ENCODE measurements at regions not wholly inside any gene's neighbourhood (a gene's known extent, or its start where the extent isn't known, plus 50 kb on each side); places are given as distances from the start of the nearest gene placed in this dataset.
"Not testable (repeated sequence)": the region's sequence is repeated elsewhere in the genome, so short reads cannot be mapped to it uniquely, and the experiment has no call there.

DNA sequence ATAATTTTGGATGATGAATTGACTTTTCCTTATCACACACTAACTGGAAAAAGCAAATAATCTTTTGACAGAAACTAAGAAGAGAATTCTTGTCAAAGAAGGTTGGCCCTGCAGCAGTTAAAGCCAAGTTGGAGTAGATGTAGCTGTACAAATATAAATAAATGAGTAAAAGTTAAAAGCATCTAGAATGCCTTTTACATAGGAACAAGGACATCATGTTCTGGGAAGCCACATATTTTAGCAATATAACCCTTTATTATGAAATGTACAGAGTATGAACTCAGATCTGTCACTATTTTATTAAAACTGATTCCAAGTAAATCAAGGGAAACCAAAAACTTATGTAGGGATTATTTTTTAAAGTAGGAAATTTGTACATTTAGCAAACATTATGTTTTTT is 269.4 kb upstream of the FAT4 start:
- no peak for DNase-seq

DNA sequence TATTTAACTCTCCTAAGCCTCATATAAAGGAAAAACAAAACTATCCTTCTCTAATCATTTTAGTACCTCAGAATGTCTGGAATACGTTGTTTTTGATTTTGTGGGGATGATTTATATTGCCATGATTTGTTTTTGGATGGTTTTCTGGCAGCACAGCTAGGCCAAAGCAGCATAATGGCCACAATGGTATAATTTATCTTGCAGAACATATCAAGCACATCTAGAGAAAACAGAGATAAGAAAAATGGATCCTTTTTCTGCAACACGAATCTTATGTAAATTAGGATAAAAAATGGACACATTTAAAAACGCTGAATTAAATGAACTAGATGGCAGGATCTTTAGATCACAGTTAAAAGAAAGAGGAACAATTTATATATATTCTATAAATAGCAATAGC is 269.9 kb upstream of the FAT4 start:
- DNase-seq, result no peak

DNA sequence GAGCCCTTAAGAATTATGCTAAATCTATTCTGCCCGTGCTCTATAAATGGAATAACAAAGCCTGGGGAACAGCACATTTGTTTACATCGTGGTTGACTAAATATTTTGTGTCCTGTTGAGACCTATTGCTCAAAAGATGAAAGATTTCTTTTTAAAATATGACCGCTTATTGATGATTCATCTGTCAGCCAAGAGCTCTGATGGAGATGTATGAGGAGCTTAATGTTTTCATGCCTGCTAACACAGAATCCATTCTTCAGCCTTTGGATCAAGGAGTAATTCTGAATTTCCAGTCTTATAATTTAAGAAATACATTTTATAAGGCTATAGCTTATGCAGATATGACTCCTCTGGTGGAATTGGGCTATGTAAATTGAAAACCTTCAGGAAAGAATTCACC is 271.3 kb upstream of the FAT4 start:
- DNase-seq, result no peak

DNA sequence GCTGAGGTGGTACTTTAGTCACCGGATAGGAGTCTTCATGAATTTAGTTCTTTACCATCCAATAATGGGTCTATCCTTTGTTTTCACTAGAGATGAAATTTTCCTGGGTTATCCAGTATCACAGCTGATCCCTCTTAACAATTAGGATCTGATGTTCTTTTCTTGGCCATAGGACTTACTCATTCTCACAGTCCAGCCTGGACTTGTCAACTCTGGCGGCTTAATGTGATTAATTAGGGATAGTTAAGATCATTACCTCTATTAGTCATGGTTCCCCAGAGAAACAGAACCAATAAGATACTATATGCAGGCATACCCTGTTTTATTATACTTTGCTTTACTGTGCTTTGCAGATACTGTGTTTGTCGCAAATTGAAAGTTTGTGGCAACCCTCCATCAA is 272.7 kb upstream of the FAT4 start:
- no peak for DNase-seq

DNA sequence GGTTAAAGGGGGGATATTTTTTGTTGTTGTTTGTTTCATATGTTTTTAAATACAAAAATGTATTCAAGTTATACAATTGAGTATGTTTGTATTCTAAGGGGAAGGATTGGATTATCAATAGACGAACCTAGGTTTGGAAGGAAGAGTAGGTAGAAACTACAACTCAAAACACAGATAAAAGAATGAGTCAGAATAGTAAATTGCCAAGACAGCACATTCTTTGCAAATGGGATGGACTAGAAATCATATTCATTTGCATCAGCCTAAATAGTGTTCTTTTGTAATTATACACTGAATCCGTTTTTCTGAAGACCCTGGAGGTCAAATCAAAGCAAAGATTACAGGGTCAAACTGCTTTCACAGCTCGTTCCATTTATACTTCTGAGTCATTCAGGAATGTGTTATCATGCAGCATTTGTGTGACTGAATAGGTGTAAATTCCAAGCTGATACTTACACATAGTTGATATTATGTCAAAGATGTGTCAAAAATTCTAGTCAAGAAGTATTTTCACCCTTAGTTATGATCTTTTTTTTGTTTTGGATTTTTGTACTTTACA is 273.3 kb upstream of the FAT4 start:
- no peak for DNase-seq

DNA sequence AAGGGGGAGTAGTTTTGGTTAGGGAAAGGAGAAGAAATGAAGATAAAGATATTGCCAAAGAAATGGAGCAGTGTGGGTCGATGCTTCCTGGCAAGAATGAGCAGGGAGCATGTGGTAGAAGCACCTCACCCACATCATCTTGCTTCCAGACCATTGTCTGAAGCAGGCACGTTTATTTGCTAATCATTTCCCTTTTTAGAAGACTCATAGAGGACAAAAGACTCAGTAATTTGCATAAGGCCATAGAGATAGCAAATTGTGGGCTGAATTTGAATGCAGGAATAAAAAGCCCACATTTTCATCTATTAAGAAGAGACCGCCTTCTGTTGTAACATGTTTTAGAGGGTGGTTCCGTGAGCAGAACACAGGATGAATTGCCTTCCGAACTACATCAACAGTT is 275.2 kb upstream of the FAT4 start:
- no peak for DNase-seq

DNA sequence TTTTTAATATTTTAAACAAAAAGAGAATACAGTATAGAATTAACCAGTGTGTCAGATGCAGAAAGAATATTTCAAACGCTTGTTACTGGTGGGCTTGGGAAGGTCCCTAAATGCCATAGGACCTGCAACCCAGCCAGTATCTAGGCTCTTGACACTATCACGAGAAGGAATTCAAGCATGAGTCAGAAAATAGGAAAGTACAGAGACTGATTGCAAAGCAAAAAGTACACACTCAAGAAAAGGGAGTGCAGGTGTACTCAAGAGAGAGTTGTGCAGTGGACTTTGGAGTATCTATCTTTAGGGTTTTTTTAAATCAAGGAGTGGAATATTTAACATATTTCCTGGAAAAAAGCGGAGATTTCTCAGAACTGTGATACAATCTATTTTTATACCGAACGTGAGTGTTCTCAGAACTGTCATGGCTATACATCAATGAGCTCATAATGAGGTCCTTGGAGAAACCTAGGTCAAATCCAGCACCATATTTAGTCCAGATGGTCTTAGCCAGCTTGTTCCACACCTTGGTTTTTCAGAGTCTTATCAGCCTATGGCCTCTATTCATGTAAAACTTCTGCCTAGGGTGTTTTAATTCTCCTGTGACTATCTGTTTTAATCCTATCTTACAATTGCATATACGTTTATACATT is 291.8 kb upstream of the FAT4 start:
- no peak for DNase-seq

DNA sequence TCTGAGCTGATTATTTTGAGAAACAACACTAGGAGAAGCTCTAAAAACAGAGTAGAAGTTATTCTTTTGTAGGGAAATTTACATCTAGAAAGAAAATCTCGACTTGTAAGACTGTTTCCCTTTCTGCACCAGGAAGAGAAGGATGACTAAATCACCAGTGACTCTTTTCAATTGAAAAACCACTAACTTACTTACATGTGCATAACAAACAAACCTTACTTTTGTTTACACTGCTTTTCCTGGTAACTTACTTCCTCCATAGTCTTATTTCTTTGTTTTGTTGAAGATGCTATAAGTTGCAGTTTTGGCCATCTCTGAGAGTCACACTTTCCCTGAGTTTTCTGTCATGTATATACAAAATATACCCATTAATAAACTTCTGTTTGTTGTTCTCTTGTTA is 293.6 kb upstream of the FAT4 start:
- DNase-seq, result no peak

DNA sequence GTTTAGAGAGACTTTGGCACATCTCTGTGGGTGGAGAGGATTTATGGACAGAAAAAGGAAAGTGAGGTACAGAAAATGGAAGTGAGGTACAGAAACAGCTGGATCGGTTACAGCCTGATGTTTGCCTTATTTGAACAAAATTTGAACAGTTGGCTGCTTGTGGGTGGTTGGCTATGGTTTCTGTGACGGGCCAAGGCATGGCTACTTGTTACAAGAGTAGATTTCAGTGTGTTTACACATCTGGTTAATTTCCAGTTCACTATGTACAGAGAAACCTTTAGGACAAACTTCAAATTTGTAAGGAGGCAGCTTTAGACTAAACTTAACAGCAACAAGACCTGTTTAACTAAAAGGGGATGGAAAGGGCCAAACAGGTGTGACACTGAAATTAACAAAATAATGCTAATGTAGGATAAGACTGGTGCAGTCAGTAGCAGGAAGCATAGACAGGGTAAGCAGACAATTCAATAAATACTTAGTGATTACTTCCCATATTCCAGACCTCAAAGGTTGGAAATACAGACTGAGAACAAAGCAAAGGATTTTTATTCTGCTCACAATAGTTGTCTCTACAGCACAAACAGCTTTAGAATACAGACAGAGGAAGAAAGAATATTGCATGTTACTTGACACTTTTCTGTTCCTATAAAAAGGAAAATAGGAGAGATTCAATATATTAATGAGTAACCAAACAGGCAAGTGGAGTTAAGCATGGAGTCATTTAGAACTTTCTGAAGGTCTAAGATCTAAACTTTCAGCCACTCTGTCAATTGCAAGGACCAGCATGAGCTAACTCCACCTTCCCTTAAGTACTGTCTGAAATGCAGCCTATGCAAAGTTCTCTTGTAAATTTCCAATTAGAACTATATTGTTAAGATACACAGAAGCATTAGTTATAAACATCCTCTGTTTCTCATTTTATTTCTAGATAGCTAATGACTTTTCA is 294.4 kb upstream of the FAT4 start:
- no peak for DNase-seq

DNA sequence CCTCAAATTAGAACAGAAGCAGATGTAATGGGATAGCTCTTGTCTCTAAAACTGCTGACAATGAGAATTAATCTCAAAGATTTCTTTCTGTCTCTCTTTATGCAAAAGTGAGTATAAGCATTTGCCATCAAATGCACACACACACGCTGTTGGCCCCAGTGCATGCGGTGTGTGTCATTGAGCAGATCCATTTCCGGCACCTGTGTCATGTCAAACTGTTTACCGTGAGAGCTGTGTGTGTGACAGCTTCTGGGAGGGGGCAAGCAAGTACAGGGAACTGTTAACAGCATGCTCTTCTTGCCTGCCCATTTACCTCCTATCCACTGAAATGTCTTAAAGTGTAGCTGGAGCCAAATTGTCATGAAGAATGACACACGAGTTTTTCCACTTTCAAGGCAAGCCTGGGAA is 297.9 kb upstream of the FAT4 start:
- DNase-seq, result no peak

DNA sequence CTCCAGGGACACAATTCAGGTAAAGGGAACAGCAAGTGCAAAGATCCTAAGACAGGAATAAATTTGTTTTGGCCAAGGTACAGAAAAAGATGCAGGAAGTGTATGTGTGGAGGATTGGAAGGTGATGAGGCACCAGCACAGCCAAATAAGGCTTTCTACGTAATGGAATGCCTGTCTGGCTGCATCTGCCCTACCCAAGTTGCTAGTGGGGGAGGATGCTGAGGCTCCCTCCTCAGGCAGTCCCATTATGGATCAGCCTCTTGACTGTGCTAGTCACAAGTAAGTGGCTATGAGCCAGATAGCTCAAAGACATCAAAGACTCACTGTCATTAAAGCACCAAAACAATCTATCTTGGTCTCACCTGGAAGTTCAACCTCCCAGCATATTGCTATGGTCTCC is 300.9 kb upstream of the FAT4 start:
- DNase-seq, result no peak

DNA sequence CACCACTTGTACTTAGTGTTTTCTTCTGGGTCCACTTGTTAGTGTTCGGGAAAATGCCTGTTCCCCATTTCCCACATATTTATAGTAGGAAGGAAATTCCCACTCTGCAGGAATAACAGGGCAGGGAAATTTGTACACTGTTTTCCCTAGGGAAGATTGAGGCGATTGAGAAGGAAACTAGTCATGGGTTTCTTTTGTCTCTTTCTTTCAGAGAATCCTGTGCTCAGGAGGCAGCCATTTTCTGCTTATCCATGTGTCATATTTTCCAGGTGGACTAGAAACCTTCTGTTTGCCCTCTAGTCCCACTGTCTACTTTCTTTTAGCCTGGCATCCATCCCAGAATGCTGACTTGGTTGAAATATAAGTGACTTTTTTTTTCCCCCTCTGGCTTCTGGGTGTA is 299.1 kb upstream of the ANKRD50 start:
- DNase-seq, result no peak

DNA sequence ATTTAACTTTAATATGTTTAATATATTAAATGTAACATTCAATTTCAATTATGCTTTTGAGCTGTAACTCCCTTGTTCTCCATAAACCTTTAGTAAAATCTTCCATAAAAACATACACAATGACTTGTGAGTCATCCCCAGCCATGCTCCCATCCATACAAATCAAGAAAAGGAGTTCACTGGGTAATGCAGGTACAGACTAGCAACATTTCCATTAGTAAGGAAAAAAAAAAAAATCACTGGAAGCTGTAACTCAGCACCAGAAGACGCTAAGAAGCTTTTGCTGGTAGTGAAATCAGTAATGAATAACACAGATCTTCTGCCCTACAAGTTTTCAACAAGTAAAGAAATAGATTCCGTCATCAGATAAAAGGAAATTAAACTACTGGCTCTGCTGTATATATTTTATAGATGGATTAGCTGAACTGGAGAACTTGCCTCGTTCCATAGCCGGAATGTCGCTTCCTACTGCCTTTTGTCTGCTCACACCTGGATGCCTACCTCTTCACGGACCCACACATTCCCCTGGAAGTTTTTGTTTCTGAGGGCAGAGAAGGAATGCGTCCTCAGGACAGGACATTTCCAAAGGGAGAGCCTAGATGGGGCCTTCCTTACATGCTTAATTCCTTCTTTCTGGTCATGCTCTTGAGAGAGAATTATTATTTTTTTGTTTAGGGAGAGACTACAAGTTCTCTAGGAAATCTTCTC is 298.4 kb upstream of the ANKRD50 start:
- DNase-seq, result no peak

DNA sequence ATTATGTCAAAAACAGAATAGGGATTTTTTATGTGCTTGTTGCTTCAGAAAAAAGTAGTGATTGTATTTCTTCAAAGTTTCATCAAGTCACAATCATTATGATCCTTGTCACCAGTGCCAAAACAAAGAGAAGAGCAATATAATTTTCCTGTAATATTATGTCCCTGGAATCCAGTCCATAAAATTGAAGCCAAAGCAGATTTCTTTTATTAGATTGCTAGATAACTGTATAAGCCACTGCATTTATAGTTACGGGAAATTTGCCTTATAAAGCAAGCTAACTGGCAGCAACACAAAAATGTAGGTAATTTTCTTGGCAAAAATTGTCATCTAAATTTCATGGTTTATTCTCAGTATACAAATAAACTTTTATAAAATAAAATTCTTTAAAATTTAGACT is 296.1 kb upstream of the ANKRD50 start:
- no peak for DNase-seq

DNA sequence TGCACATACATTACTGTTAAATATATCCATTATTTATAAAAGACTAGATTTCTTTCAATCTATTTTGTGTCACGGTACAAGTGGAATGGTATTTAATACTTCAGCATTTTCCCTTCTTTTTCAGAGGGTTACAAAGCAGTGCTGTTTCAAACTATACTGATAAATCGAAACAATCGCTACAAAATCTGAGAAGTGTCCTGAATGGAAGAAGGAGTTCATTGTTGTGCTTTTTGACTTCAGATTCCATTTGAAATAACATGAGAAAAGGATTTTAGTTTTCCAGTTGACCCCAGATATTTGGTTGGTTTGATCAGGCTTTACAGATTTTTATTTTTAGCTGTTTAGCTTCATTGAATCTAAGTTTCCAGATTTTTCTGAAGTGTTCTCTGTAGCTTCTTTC is 292.1 kb upstream of the ANKRD50 start:
- no peak for DNase-seq

DNA sequence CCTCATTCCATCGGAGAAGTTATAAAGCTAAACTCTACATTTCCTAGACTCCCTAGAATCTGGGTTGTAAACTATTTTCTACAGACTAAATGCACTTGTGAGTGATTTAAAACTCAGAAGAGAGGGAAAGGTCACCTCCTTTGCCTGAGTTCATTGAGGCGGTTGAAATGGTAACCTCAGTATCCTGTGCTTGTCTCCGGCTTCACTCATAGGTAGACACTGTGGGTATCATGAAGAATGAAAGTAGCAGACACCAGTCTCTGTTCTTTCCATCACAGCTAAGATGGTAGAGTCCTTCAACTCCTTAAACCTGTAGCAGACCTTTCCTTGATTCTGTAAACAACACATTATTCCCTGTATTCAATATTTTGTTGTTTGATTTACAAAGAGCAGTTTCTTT is 291.3 kb upstream of the ANKRD50 start:
- DNase-seq, result no peak

DNA sequence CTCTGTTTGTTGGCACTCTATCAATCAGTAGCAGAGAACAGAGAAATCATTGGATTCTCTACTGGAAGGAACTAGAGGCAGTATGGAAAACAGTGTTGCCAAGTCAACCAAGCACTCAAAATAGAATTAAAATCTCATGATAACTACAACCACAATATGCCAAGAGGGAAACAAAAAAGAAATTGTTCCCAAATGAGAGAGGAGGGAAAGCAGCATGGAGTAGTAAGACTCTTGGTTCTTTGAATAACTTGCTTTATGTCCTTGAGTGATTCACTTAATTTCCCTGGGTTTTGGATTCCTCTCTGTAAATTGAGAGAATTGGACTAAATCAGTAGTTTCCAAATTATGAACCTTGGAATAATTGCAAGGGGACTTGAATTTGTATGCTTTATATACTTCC is 285.5 kb upstream of the ANKRD50 start:
- DNase-seq, result no peak

DNA sequence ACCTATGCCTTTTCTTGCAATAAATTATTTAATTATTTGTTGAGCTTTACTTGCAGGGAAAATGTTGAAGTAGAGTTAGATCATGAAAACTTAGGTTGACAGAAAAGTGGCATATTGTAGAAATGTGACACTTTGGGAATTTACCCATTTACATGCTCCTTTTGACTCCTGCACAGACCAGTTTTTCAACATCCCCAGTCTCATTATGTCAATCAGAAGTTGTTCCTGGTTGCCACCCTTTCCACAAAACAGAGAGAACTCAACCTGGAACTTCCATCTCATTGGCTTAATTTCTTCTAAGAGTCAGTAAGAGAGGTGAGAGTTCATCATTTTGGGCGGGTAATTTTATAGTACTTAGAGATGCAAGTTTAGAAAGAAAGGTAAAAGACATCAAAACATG is 284.6 kb upstream of the ANKRD50 start:
- no peak for DNase-seq

DNA sequence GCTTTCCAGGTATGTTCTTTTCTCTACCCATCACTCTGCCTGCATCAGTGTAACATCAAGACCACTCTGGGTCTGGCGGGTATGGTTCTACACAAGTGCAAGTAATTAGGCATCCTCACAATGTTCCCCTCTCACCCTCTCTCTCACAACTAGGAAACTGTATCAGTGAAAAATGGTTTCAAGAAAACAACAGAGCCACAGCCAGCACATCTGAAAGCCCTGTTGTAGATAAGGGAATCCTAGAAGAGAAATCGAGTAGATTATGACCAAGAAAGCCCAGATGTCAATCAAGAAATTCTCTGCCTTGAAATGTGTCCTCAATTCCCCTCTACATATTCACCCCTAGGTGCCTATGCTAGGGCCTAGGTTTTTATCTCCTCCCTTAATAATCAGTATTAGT is 281.3 kb upstream of the ANKRD50 start:
- no peak for DNase-seq

DNA sequence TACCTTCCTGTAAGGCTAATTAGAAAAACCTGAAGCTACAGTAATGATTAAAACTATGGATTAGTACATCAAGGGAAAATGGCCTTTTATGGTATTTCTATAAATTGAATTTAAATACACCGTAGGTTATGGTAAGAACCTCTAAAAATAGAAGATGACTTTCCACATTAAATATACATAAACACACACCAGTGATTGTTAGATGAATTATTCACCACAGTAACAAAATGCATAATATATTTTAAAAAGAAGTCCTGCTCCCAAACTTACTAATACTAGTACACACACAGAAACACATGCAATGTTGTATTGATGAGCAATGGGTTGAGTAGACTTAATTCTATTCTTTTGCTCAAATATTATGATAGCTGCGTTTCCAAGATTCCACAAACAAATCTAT is 277.9 kb upstream of the ANKRD50 start:
- DNase-seq, result no peak

DNA sequence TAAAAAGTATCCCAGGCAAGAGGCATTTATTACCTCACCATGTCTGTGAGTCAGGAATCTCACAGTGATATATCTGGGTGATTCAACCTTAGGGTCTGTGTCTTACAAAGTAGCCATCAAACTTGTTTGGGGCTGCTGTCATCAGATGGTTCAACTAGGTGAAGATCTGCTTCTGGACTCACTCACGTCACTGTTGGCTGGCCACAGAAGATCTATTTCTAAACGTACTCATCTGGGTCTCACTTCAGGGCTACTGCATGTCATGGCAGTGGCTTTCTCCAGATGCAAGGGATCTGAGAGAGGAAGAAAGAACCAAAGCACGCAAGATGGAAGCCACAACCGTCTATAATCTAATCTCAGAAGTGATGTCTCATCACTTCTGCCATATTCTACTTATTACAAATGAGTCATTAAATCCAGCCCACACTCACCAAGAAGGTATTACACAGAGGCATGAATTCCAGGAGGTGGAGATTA is 267.8 kb upstream of the ANKRD50 start:
- DNase-seq, result no peak

DNA sequence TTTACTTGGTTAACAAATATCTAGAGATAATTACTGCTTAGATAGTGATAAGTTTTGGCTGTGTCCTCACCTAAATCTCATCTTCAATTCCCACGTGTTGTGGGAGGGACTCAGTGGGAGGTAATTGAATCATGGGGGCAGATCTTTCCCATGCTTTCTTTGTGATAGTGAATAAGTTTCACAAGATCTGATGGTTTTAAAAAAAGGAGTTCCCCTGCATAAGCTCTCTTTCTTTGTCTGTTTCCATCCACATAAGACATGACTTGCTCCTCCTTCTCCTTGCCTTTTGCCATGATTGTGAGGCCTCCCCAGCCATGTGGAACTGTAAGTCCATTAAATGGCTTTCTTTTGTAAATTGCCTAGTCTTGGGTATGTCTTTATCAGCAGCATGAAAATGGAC is 266.0 kb upstream of the ANKRD50 start:
- not testable (repeated sequence) for DNase-seq

DNA sequence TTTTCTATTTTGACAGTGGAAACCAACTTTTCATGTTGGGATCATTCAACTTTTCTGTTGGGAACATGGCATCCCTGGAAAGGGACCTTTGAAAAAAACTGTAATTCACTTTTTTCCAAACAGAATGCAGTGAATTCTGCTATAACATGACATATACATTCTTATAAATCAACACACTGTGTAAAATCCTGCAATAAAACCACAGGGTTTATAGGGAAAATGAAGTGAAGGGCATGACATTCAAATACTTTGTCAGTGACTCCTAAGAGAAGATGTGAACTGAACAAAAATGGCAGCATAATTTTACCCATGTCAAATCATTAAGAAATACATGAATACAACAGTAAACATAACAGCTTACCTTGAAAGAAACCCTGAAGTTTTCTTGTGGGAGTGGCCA is 264.5 kb upstream of the ANKRD50 start:
- DNase-seq, result no peak

DNA sequence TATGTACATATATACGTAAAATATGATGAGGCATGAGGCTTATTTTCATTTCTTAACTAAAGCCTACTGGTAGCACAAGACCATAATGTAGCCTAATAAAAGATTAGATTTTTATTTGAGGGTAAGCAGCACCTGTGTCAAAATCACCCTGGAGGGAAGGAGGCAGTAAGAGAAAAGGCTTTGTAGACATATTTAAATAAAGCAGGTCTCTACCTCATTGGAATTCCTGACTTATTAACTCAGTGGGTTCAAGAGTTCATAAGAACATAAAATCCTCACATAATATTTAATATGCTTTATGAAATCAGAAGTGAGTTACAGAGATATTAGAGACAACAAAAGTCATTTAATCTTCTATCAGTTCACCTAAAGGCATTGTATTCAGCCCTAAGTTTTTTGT is 261.6 kb upstream of the ANKRD50 start:
- DNase-seq, result no peak

Data from SW 1271 (cell line).